ENCODE measurements at regions not wholly inside any gene's neighbourhood (a gene's known extent, or its start where the extent isn't known, plus 50 kb on each side); places are given as distances from the start of the nearest gene placed in this dataset.
"Not testable (repeated sequence)": the region's sequence is repeated elsewhere in the genome, so short reads cannot be mapped to it uniquely, and the experiment has no call there.

GRCh38 chr2:430291-431040 lies 142.6 kb upstream of the ALKAL2 start:
- no peak for DNase-seq (ENCODE audit: low spot score)

GRCh38 chr2:429575-430254 lies 141.8 kb upstream of the ALKAL2 start:
- no peak for DNase-seq (ENCODE audit: low spot score)

GRCh38 chr2:429142-429541 lies 141.3 kb upstream of the ALKAL2 start:
- no peak for DNase-seq (ENCODE audit: low spot score)

- DNase-seq (ENCODE audit: low spot score) = no peak
Measured at GRCh38 chr2:428591-428990, 140.7 kb upstream of the ALKAL2 start.

GRCh38 chr2:426696-427095 lies 138.8 kb upstream of the ALKAL2 start:
- DNase-seq (ENCODE audit: low spot score) = not testable (repeated sequence)

GRCh38 chr2:425947-426346 lies 138.1 kb upstream of the ALKAL2 start:
- no peak for DNase-seq (ENCODE audit: low spot score)

- DNase-seq (ENCODE audit: low spot score) = no peak
Measured at GRCh38 chr2:425243-425642, 137.4 kb upstream of the ALKAL2 start.

- no peak for DNase-seq (ENCODE audit: low spot score)
Measured at GRCh38 chr2:424306-425171, 136.6 kb upstream of the ALKAL2 start.

- no peak for DNase-seq (ENCODE audit: low spot score)
Measured at GRCh38 chr2:423479-423878, 135.6 kb upstream of the ALKAL2 start.

- no peak for DNase-seq (ENCODE audit: low spot score)
Measured at GRCh38 chr2:422676-423435, 135.0 kb upstream of the ALKAL2 start.

- DNase-seq (ENCODE audit: low spot score) = no peak
Measured at GRCh38 chr2:421406-421805, 133.5 kb upstream of the ALKAL2 start.

- no peak for DNase-seq (ENCODE audit: low spot score)
Measured at GRCh38 chr2:419687-420317, 131.9 kb upstream of the ALKAL2 start.

GRCh38 chr2:417662-418061 lies 129.8 kb upstream of the ALKAL2 start:
- DNase-seq (ENCODE audit: low spot score) = no peak

GRCh38 chr2:417006-417405 lies 129.1 kb upstream of the ALKAL2 start:
- no peak for DNase-seq (ENCODE audit: low spot score)

- DNase-seq (ENCODE audit: low spot score) = no peak
Measured at GRCh38 chr2:415986-416610, 128.2 kb upstream of the ALKAL2 start.

GRCh38 chr2:409523-409922 lies 121.6 kb upstream of the ALKAL2 start:
- DNase-seq (ENCODE audit: low spot score) = no peak

- DNase-seq (ENCODE audit: low spot score) = no peak
Measured at GRCh38 chr2:407630-408029, 119.7 kb upstream of the ALKAL2 start.

GRCh38 chr2:406876-407275 lies 119.0 kb upstream of the ALKAL2 start:
- no peak for DNase-seq (ENCODE audit: low spot score)

GRCh38 chr2:406231-406630 lies 118.3 kb upstream of the ALKAL2 start:
- no peak for DNase-seq (ENCODE audit: low spot score)

GRCh38 chr2:404581-404980 lies 116.7 kb upstream of the ALKAL2 start:
- DNase-seq (ENCODE audit: low spot score) = no peak

- DNase-seq (ENCODE audit: low spot score) = no peak
Measured at GRCh38 chr2:403682-404081, 115.8 kb upstream of the ALKAL2 start.

Measured in SK-N-DZ (cell line).